ENCODE measurements at regions not wholly inside any gene's neighbourhood (a gene's known extent, or its start where the extent isn't known, plus 50 kb on each side); places are given as distances from the start of the nearest gene placed in this dataset.

- no peaks in the 10 kb centered on the region for H3K27me3 ChIP-seq
- H3K36me3 ChIP-seq: no peaks in the 10 kb centered on the region
- TF ChIP-seq POLR2AphosphoS5 (IDR thresholded peaks at IDR 0.05) (no peak), EP300 (IDR thresholded peaks at IDR 0.05) (no peak), CTCF (IDR thresholded peaks at IDR 0.05) (no peak), POLR2A (IDR thresholded peaks at IDR 0.05; ENCODE audit: low read depth) (no peak)
- intact Hi-C loops (cut with DNase I): no loop called here
- no peaks in the 10 kb centered on the region for H3K9me3 ChIP-seq
- no peak overlapping the region for H3K4me3 ChIP-seq
- DNase-seq (ENCODE audit: extremely low spot score): no peak
- H3K4me1 ChIP-seq: no peaks in the 10 kb centered on the region
- no peak overlapping the region for H3K27ac ChIP-seq (replicated peaks in 1 of 4)
Measured at GRCh38 chr4:64846417-64846816, 437.2 kb upstream of the TECRL start.

DNA sequence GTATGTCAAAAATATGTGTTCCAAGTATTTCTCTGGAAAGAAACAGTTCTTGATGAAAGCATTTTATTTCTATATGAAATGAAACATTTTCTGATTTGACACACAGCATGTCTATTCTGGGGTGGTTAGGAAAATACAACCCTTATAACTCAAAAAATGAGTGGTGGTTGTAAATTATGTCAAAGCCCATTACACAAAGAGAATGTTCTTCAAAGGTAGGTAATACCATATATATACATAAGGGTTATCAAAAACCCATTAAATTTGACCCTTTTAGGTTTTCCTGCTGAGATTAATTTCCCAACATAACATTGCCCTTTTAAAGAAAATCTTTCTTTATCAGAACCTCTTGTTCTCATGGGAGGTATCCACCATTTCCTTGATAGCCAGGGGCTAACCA lies 420.5 kb upstream of the TECRL start:
- Histone ChIP-seq H3K9me3 (no peaks in the 10 kb centered on the region), H3K4me3 (no peak overlapping the region), H3K36me3 (no peaks in the 10 kb centered on the region), H3K4me1 (no peaks in the 10 kb centered on the region), H3K27ac (replicated peaks in 1 of 4) (no peak overlapping the region), H3K27me3 (no peaks in the 10 kb centered on the region)
- TF ChIP-seq CTCF (IDR thresholded peaks at IDR 0.05) (no peak), EP300 (IDR thresholded peaks at IDR 0.05) (no peak), POLR2A (IDR thresholded peaks at IDR 0.05; ENCODE audit: low read depth) (no peak), POLR2AphosphoS5 (IDR thresholded peaks at IDR 0.05) (no peak)
- intact Hi-C loops (cut with DNase I): no loop called here
- DNase-seq (ENCODE audit: extremely low spot score): no peak

DNA sequence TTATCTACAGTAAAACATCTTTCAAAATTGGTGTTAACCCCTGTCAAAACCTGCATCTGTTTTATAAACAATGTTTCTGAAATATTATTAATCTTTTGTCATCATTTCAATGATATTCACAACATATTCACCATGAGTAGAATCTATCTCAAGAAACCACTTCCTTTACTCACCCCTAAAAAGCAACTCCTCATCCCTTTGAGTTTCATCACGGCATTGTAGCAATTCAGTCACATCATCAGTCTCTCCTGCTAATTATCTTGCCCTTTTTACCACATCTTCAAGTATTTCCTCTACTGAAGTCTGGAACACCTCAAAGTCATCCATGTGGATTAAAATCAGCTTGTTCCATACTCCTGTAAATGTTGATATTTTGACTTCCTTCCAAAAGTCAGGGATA lies 415.3 kb upstream of the TECRL start:
- DNase-seq (ENCODE audit: extremely low spot score): no peak
- no peak for TF ChIP-seq POLR2A (IDR thresholded peaks at IDR 0.05; ENCODE audit: low read depth)
- TF ChIP-seq CTCF (IDR thresholded peaks at IDR 0.05): no peak
- TF ChIP-seq POLR2AphosphoS5 (IDR thresholded peaks at IDR 0.05): no peak
- no peak for TF ChIP-seq EP300 (IDR thresholded peaks at IDR 0.05)
- no peak overlapping the region for H3K4me3 ChIP-seq
- intact Hi-C loops (cut with DNase I): no loop called here
- H3K27ac ChIP-seq (replicated peaks in 1 of 4): no peak overlapping the region
- no peaks in the 10 kb centered on the region for H3K9me3 ChIP-seq
- H3K27me3 ChIP-seq: no peaks in the 10 kb centered on the region
- 73% methylated on average over 1 of the region's 1 CpG for WGBS
- H3K36me3 ChIP-seq: no peaks in the 10 kb centered on the region
- H3K4me1 ChIP-seq: no peaks in the 10 kb centered on the region

DNA sequence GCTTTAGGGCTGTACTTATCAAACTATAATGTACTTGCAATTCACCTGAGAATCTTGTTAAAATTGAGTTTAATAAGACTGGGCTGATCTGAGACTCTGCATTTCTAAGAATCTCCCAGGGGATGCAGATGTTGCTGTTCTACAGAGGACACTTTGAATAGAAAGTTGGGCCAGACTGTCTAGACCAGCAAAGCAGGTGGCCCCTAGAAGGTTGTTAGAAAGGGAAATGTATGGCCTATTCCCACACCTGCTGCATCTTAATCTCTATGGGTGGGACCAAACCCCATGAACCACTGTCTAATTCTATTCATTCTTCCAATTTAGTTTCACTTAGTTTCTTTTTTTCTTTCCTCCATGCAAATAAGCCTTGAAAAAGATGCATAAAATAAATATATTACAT lies 413.2 kb upstream of the TECRL start:
- Histone ChIP-seq H3K4me1 (no peaks in the 10 kb centered on the region), H3K27me3 (no peaks in the 10 kb centered on the region), H3K27ac (replicated peaks in 1 of 4) (no peak overlapping the region), H3K36me3 (no peaks in the 10 kb centered on the region), H3K4me3 (no peak overlapping the region), H3K9me3 (no peaks in the 10 kb centered on the region)
- TF ChIP-seq POLR2A (IDR thresholded peaks at IDR 0.05; ENCODE audit: low read depth): no peak
- TF ChIP-seq CTCF (IDR thresholded peaks at IDR 0.05): no peak
- no peak for TF ChIP-seq EP300 (IDR thresholded peaks at IDR 0.05)
- TF ChIP-seq POLR2AphosphoS5 (IDR thresholded peaks at IDR 0.05): no peak
- no peak for DNase-seq (ENCODE audit: extremely low spot score)
- intact Hi-C loops (cut with DNase I): no loop called here

- intact Hi-C loops (cut with DNase I): no loop called here
- TF ChIP-seq CTCF (IDR thresholded peaks at IDR 0.05) (no peak), EP300 (IDR thresholded peaks at IDR 0.05) (no peak), POLR2A (IDR thresholded peaks at IDR 0.05; ENCODE audit: low read depth) (no peak), POLR2AphosphoS5 (IDR thresholded peaks at IDR 0.05) (no peak)
- no peak for DNase-seq (ENCODE audit: extremely low spot score)
- 69% methylated on average over 6 of the region's 6 CpGs for WGBS
- no peaks in the 10 kb centered on the region for H3K27me3 ChIP-seq
- no peak overlapping the region for H3K4me3 ChIP-seq
- no peaks in the 10 kb centered on the region for H3K9me3 ChIP-seq
- H3K36me3 ChIP-seq: no peaks in the 10 kb centered on the region
- H3K27ac ChIP-seq (replicated peaks in 1 of 4): no peak overlapping the region
- H3K4me1 ChIP-seq: no peaks in the 10 kb centered on the region
Measured at GRCh38 chr4:64821219-64821976, 412.1 kb upstream of the TECRL start.
